OCI-M2 (cell line): ENCODE measurements at regions not wholly inside any gene's neighbourhood (a gene's known extent, or its start where the extent isn't known, plus 50 kb on each side); places are given as distances from the start of the nearest gene placed in this dataset.

ENCODE experiments used
- DNase-seq: peaks from one replicate; lab custom pipeline; 2025; ENCODE audit not compliant: unreplicated experiment; lab: John Stamatoyannopoulos, UW

GRCh38 chr6:164188861-164189260 lies 774.3 kb downstream of the QKI start:
- DNase-seq = no peak

GRCh38 chr6:164185471-164185871 lies 771.0 kb downstream of the QKI start:
- DNase-seq = no peak

GRCh38 chr6:164184410-164184809 lies 769.9 kb downstream of the QKI start:
- DNase-seq = no peak

- DNase-seq = no peak
These were observed 769.1 kb downstream of the QKI start for GRCh38 chr6:164183556-164184123.

GRCh38 chr6:164178679-164179332 lies 764.3 kb downstream of the QKI start:
- no peak for DNase-seq

GRCh38 chr6:164169355-164169754 lies 754.8 kb downstream of the QKI start:
- DNase-seq = no peak

GRCh38 chr6:164168595-164168994 lies 754.1 kb downstream of the QKI start:
- no peak for DNase-seq

- no peak for DNase-seq
These were observed 753.4 kb downstream of the QKI start for GRCh38 chr6:164167873-164168405.

GRCh38 chr6:164166996-164167395 lies 752.5 kb downstream of the QKI start:
- no peak for DNase-seq

GRCh38 chr6:164166515-164166914 lies 752.0 kb downstream of the QKI start:
- no peak for DNase-seq

GRCh38 chr6:164164876-164165275 lies 750.4 kb downstream of the QKI start:
- DNase-seq = no peak

GRCh38 chr6:164163239-164163638 lies 748.7 kb downstream of the QKI start:
- DNase-seq = no peak

GRCh38 chr6:164159061-164159460 lies 744.5 kb downstream of the QKI start:
- DNase-seq = no peak

GRCh38 chr6:164154588-164154987 lies 740.1 kb downstream of the QKI start:
- no peak for DNase-seq

- no peak for DNase-seq
These were observed 738.1 kb downstream of the QKI start for GRCh38 chr6:164152611-164153010.

GRCh38 chr6:164151161-164152120 lies 736.9 kb downstream of the QKI start:
- DNase-seq = no peak

- DNase-seq = no peak
These were observed 735.7 kb downstream of the QKI start for GRCh38 chr6:164150232-164150631.

- DNase-seq = no peak
These were observed 734.3 kb downstream of the QKI start for GRCh38 chr6:164148788-164149187.

GRCh38 chr6:164144316-164144715 lies 729.8 kb downstream of the QKI start:
- DNase-seq = no peak

GRCh38 chr6:164142322-164142721 lies 727.8 kb downstream of the QKI start:
- no peak for DNase-seq

- no peak for DNase-seq
These were observed 721.1 kb downstream of the QKI start for GRCh38 chr6:164135511-164136132.
